NOMO-1 treated with DMSO at 0.1 percent for 48 hours (cell line): ENCODE measurements at regions not wholly inside any gene's neighbourhood (a gene's known extent, or its start where the extent isn't known, plus 50 kb on each side); places are given as distances from the start of the nearest gene placed in this dataset.

ENCODE experiments used
- DNase-seq: peaks from one replicate; lab custom pipeline; 2025; ENCODE audit not compliant: unreplicated experiment; lab: John Stamatoyannopoulos, UW

DNA sequence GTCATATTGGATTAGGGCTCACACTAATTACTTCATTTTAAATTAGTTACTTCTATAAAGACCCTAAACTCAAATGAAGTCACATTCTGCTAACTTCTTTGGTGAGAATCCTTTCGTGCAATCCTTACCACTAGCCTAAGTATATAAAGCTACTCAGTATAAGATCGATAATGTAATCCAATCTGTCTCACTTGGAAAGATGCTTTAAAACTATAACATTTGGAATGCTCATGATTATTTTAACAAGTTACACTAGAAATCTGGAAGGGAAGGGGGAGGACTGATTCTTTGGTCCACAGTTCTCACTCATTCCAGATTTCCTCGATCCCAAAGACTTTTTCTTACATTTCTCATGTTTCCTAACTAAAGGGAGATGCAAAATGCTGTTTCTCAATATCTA, 336.4 kb upstream of the SLIT2 start:
- no peak for DNase-seq

DNA sequence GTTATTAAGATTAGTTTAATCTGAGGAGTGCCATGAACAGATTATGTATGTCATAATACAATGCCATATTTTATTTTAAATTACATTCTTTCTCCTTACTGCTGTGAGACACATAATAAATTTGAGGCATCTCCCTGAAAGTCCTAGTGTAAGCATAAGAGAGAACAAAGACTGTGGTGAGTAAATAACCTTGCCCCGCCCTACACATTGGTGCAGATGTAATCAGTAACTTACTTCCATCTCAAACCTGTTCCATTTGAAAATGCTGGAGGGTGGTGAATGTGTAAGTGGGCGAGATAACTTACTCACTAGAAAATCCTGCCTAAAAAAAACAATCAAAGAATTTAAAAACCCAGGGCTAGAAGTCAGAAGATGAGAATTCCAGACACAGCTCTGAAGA, 338.1 kb upstream of the SLIT2 start:
- DNase-seq = no peak

GRCh38 chr4:19910861-19911525, 340.7 kb upstream of the SLIT2 start:
- no peak for DNase-seq

- DNase-seq = no peak
Observed at GRCh38 chr4:19905024-19905423, 346.7 kb upstream of the SLIT2 start.

DNA sequence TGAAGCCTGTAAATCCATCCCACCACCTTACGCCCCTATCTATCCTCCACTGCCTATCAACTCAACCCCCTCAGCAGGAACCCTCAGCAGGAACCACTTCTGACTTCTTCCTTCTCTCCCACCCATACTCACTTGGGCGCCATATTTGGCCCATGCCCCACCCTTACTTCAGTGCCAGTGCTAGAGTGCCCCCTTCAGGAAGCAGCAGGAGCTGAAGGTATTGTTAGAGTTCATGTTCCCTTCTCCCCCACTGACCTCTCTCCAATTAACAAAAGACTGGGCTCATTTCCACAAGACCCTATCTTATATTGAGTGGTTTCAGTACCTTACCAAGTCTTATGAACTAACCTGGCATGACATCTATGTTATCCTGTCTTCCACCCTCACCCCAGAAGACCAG, 363.1 kb upstream of the SLIT2 start:
- DNase-seq = no peak

GRCh38 chr4:19883841-19884240, 367.9 kb upstream of the SLIT2 start:
- DNase-seq = no peak

DNA sequence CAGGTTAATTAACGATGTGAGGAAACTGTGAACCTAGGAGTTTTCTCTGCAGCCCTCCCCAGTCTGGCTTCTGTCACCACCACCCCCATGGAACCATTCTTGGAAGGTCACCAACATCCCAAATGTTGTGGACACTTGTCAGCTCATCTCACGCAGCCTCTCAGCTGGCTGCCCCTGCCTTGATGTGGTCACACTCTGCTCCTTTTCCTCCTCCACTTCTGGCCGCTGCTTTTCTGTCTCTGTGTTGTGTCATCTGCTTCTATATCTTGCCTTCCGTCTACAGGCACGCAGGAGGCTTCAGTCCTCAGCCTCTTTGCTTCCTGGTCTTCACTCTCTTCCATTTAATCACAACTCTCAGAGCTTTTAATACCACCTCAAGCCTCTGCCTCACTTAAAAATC, 371.5 kb upstream of the SLIT2 start:
- DNase-seq = no peak

- no peak for DNase-seq
Observed at GRCh38 chr4:19879330-19879729, 372.4 kb upstream of the SLIT2 start.

GRCh38 chr4:19857991-19858390, 393.7 kb upstream of the SLIT2 start:
- no peak for DNase-seq

GRCh38 chr4:19857380-19857779, 394.3 kb upstream of the SLIT2 start:
- no peak for DNase-seq

DNA sequence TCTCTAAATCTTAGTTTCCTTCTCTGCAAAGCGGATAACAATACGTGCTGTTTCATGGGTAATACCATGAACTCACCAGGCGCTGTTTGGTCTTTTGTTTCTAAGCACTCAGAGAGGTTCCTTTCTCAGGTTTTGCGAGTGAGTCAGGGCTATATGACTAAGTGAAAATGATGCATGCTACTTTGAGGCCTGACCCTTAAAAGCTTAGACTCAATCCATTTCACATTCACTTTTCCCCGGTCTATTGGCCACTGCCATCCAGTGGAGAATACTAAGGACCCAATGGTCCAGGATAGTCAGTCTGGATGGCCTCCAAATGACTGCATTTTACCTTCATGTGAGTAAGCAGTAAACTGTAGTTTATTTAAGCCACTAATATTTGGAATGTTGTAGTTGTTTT, 400.8 kb upstream of the SLIT2 start:
- DNase-seq = no peak

- DNase-seq = no peak
Observed at GRCh38 chr4:19844446-19844845, 407.3 kb upstream of the SLIT2 start.

- no peak for DNase-seq
Observed at GRCh38 chr4:19842471-19842870, 409.2 kb upstream of the SLIT2 start.

GRCh38 chr4:19838858-19839257, 412.8 kb upstream of the SLIT2 start:
- DNase-seq = no peak

GRCh38 chr4:19835429-19835828, 416.3 kb upstream of the SLIT2 start:
- DNase-seq = no peak

DNA sequence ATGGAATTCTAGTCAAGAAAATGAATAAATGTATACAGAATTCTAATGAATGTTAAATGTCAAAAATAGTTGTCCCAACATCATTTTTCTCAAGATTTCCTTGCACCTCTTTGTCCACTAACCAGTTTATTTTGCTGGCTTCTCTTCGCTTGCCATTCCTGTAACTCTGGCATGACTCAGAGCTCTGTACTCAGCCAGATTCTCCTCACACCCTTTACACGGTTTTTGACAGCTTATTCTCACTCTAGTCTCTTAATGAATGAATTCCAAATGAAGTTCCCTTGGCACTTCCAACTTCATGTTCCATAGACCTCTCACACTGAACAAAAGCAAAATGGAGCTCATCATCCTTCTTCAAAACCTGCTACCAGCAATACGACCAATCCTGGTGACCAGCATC, 419.3 kb upstream of the SLIT2 start:
- DNase-seq = no peak

GRCh38 chr4:19831644-19832285, 419.9 kb upstream of the SLIT2 start:
- no peak for DNase-seq

DNA sequence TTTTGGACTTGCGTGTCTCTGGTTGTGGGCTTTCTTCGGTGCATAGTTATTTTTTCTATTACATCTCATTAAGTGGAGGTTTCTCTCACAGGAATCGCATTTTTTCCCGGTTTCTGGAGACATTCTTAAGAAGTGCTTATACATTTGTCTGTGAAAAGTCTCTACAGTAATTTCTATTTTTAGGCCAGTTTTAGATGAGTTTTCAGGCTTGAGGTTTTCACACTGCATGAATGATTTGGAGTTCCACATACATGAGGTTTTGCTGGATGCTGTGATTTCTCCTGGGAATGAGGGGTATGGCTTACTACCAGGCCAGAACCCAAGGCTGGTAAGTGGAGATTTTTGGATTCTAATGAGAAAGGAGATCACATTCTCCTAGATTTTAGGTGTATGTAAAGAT, 422.6 kb upstream of the SLIT2 start:
- DNase-seq = no peak

DNA sequence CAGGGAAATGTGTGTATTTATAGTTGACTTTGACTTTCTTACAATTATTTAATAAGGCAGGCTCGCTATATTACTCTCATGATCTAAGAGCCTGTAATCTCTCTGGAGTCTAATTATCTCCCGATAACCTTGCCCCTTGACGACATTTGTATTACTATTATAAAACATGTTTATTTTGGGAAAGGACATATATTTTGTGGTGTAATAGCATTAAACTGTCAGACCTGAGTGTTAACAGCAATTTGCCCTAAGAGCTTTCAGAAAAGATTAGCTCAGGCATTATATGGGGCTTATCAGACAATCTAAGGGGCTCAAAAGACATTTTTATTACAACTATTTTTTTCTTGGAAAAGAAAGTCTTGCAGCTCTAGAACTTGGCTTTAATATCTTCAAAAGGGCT, 427.9 kb upstream of the SLIT2 start:
- DNase-seq = no peak

DNA sequence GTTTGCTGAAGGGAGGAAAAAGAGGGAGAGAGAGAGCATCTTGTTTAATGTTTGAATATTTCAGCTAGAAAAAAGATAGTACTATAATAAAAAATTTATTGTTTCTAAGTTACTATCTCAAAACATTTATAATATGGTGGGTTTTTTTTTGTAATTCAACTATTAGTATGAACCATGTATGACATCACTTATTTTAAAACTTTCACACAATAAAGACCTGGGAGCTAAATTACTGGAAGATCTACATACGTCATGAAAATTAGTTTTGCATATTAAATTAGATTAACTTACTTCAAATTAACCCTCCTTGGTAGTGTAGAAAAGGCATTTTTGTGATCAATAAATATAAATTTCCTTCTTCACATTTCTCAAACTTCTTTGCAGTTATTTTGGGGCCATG, 432.0 kb upstream of the SLIT2 start:
- DNase-seq = no peak

- DNase-seq = no peak
Observed at GRCh38 chr4:19809989-19810388, 441.7 kb upstream of the SLIT2 start.

DNA sequence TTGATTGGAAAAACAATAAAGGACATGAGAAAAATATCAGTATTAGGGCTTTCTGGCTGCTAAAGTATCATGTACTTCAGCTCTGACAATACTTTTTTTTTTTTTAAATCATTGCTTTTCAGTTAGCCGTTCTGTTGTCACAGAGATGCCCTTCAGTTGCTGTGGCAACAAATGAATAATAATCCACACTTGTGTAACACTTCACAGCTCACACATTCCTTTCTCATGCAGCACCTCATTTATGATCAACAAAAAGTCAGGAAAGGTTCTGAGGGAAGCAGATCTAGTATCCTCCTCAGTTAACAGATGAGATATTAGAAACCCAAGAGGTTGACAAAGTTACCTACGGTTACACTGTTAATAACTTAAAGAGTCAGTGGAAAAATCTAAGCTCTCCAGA, 444.2 kb upstream of the SLIT2 start:
- no peak for DNase-seq

DNA sequence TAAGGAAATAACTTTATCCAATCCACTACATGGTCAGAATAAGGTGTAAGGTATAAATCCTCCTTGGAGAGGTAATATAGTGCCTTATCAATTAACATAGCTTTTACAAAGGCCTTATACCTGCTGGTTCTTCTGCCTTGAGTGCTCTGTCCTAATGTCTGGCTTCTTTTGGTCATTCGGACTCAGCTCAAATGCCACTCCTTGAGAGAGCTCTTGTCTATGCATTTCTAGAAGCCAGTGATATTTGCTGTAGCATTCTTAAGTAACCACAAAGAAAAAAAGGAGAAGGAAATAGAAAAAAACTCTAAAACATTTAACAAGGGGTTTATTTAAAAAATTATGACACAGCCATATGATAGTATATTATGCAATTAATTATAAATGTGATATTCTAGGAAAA, 444.8 kb upstream of the SLIT2 start:
- DNase-seq = peak; percentile 35
